ENCODE measurements at regions not wholly inside any gene's neighbourhood (a gene's known extent, or its start where the extent isn't known, plus 50 kb on each side); places are given as distances from the start of the nearest gene placed in this dataset.

GRCh38 chr10:29960261-29960660 lies 99.1 kb downstream of the JCAD start:
- no peak for TF ChIP-seq POLR2A (IDR thresholded peaks at IDR 0.05; ENCODE audit: low read depth, low read length)
- TF ChIP-seq PAX5 (IDR thresholded peaks at IDR 0.05; ENCODE audit: insufficient read depth, low read length, severe bottlenecking): no peak
- no peak for TF ChIP-seq POU2F2 (IDR thresholded peaks at IDR 0.05; ENCODE audit: low read depth, low read length)
- no peak for TF ChIP-seq POLR2AphosphoS5 (IDR thresholded peaks at IDR 0.05; ENCODE audit: low read depth, low read length)

Data from GM12891 (cell line).